ENCODE measurements at regions not wholly inside any gene's neighbourhood (a gene's known extent, or its start where the extent isn't known, plus 50 kb on each side); places are given as distances from the start of the nearest gene placed in this dataset.

DNA sequence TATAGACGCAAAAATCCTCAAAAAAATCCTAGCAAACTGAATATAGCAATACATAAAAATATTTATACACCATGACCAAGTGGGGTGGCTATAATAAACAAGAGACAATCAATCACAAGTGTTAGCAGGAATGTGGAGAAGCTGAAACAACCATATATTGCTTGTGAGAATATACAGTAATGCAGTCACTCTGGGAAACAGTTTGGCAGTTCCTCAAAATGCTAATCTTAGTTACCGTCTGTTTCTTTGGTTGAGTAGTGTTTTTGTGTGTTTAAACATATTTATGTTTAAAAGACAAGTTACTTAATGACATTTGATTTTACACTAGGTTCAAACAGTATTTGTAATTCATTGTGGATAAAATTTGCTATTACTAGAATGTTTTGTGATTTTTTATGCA is 792.0 kb downstream of the LTN1 start (continued):
- TF ChIP-seq, protein P1, sequence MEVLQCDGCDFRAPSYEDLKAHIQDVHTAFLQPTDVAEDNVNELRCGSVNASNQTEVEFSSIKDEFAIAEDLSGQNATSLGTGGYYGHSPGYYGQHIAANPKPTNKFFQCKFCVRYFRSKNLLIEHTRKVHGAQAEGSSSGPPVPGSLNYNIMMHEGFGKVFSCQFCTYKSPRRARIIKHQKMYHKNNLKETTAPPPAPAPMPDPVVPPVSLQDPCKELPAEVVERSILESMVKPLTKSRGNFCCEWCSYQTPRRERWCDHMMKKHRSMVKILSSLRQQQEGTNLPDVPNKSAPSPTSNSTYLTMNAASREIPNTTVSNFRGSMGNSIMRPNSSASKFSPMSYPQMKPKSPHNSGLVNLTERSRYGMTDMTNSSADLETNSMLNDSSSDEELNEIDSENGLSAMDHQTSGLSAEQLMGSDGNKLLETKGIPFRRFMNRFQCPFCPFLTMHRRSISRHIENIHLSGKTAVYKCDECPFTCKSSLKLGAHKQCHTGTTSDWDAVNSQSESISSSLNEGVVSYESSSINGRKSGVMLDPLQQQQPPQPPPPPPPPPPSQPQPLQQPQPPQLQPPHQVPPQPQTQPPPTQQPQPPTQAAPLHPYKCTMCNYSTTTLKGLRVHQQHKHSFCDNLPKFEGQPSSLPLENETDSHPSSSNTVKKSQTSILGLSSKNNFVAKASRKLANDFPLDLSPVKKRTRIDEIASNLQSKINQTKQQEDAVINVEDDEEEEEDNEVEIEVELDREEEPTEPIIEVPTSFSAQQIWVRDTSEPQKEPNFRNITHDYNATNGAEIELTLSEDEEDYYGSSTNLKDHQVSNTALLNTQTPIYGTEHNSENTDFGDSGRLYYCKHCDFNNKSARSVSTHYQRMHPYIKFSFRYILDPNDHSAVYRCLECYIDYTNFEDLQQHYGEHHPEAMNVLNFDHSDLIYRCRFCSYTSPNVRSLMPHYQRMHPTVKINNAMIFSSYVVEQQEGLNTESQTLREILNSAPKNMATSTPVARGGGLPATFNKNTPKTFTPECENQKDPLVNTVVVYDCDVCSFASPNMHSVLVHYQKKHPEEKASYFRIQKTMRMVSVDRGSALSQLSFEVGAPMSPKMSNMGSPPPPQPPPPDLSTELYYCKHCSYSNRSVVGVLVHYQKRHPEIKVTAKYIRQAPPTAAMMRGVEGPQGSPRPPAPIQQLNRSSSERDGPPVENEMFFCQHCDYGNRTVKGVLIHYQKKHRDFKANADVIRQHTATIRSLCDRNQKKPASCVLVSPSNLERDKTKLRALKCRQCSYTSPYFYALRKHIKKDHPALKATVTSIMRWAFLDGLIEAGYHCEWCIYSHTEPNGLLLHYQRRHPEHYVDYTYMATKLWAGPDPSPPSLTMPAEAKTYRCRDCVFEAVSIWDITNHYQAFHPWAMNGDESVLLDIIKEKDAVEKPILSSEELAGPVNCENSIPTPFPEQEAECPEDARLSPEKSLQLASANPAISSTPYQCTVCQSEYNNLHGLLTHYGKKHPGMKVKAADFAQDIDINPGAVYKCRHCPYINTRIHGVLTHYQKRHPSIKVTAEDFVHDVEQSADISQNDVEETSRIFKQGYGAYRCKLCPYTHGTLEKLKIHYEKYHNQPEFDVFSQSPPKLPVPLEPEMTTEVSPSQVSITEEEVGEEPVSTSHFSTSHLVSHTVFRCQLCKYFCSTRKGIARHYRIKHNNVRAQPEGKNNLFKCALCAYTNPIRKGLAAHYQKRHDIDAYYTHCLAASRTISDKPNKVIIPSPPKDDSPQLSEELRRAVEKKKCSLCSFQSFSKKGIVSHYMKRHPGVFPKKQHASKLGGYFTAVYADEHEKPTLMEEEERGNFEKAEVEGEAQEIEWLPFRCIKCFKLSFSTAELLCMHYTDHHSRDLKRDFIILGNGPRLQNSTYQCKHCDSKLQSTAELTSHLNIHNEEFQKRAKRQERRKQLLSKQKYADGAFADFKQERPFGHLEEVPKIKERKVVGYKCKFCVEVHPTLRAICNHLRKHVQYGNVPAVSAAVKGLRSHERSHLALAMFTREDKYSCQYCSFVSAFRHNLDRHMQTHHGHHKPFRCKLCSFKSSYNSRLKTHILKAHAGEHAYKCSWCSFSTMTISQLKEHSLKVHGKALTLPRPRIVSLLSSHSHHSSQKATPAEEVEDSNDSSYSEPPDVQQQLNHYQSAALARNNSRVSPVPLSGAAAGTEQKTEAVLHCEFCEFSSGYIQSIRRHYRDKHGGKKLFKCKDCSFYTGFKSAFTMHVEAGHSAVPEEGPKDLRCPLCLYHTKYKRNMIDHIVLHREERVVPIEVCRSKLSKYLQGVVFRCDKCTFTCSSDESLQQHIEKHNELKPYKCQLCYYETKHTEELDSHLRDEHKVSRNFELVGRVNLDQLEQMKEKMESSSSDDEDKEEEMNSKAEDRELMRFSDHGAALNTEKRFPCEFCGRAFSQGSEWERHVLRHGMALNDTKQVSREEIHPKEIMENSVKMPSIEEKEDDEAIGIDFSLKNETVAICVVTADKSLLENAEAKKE (CRISPR knock-in tag; IDR thresholded peaks at IDR 0.05): no peak
- TF ChIP-seq, protein P2, sequence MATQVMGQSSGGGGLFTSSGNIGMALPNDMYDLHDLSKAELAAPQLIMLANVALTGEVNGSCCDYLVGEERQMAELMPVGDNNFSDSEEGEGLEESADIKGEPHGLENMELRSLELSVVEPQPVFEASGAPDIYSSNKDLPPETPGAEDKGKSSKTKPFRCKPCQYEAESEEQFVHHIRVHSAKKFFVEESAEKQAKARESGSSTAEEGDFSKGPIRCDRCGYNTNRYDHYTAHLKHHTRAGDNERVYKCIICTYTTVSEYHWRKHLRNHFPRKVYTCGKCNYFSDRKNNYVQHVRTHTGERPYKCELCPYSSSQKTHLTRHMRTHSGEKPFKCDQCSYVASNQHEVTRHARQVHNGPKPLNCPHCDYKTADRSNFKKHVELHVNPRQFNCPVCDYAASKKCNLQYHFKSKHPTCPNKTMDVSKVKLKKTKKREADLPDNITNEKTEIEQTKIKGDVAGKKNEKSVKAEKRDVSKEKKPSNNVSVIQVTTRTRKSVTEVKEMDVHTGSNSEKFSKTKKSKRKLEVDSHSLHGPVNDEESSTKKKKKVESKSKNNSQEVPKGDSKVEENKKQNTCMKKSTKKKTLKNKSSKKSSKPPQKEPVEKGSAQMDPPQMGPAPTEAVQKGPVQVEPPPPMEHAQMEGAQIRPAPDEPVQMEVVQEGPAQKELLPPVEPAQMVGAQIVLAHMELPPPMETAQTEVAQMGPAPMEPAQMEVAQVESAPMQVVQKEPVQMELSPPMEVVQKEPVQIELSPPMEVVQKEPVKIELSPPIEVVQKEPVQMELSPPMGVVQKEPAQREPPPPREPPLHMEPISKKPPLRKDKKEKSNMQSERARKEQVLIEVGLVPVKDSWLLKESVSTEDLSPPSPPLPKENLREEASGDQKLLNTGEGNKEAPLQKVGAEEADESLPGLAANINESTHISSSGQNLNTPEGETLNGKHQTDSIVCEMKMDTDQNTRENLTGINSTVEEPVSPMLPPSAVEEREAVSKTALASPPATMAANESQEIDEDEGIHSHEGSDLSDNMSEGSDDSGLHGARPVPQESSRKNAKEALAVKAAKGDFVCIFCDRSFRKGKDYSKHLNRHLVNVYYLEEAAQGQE (IDR thresholded peaks at IDR 0.05; ENCODE audit: unreplicated experiment): no peak
- TF ChIP-seq POLR2AphosphoS5 (IDR thresholded peaks at IDR 0.05; ENCODE audit: low read depth) (no peak), ZNF114 (CRISPR knock-in tag; IDR thresholded peaks at IDR 0.05) (no peak)

DNA sequence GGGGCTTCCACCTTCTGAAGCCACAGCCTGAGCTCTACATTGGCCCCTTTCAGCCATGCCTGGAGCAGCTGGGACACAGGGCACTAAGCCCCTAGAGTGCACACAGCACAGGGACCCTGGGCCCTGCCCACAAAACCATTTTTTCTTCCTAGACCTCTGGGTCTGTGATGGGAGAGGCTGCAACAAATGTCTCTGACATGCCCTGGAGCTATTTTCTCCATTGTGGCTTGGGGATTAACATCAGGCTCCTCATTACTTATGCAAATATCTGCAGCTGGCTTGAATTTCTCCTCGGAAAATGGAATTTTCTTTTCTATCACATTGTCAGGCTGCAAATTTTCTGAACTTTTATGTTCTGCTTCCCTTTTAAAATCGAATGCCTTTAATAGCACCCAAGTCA is 795.7 kb downstream of the LTN1 start:
- H3K4me3 ChIP-seq: no peak overlapping the region
- no peaks in the 10 kb centered on the region for H3K79me2 ChIP-seq (replicated peaks; ENCODE audit: insufficient read depth)
- H2AFZ ChIP-seq: no peak overlapping the region
- no peak overlapping the region for H3K27ac ChIP-seq (ENCODE audit: low read depth)
- no peaks in the 10 kb centered on the region for H3K4me1 Mint-ChIP-seq
- H3K4me1 ChIP-seq (ENCODE audit: insufficient read depth): no peaks in the 10 kb centered on the region
- no peak for DNase-seq (ENCODE audit: low spot score)
- H3K27ac Mint-ChIP-seq: no peak overlapping the region
- no peaks in the 10 kb centered on the region; the same call in 1 of the 2 replicates for H3K9me2 ChIP-seq (ENCODE audit: insufficient read depth)
- no peak overlapping the region for H3K4me2 ChIP-seq
- H3K27me3 Mint-ChIP-seq (ENCODE audit: insufficient read depth, low read depth, poor library complexity): peaks cover 2% of the 10 kb centered on the region
- H3K9me3 Mint-ChIP-seq: peaks cover 33% of the 10 kb centered on the region
- no peaks in the 10 kb centered on the region for H3F3A ChIP-seq (replicated peaks; ENCODE audit: low read depth)
- H4K20me1 ChIP-seq (replicated peaks; ENCODE audit: insufficient read depth): no peaks in the 10 kb centered on the region
- H3K36me3 Mint-ChIP-seq (ENCODE audit: low read depth): peaks cover 19% of the 10 kb centered on the region
- no peaks in the 10 kb centered on the region for H3K27me3 ChIP-seq (ENCODE audit: insufficient read depth)
- no peaks in the 10 kb centered on the region; the same call in 1 of the 2 replicates for H3K36me3 ChIP-seq (ENCODE audit: insufficient read depth)
- ATAC-seq: no peak
- H3K4me3 Mint-ChIP-seq: no peak overlapping the region
- TF ChIP-seq, protein P3, sequence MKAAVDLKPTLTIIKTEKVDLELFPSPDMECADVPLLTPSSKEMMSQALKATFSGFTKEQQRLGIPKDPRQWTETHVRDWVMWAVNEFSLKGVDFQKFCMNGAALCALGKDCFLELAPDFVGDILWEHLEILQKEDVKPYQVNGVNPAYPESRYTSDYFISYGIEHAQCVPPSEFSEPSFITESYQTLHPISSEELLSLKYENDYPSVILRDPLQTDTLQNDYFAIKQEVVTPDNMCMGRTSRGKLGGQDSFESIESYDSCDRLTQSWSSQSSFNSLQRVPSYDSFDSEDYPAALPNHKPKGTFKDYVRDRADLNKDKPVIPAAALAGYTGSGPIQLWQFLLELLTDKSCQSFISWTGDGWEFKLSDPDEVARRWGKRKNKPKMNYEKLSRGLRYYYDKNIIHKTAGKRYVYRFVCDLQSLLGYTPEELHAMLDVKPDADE (IDR thresholded peaks at IDR 0.05): no peak
- no peak for TF ChIP-seq STAT1 (IDR thresholded peaks at IDR 0.05; ENCODE audit: unreplicated experiment)
- no peak for TF ChIP-seq ZNF331 (CRISPR knock-in tag; IDR thresholded peaks at IDR 0.05; ENCODE audit: low read depth)
- TF ChIP-seq ZNF114 (CRISPR knock-in tag; IDR thresholded peaks at IDR 0.05): no peak
- no peak for TF ChIP-seq NANOG (IDR thresholded peaks at IDR 0.05; ENCODE audit: borderline replicate concordance)
- TF ChIP-seq, protein P4, sequence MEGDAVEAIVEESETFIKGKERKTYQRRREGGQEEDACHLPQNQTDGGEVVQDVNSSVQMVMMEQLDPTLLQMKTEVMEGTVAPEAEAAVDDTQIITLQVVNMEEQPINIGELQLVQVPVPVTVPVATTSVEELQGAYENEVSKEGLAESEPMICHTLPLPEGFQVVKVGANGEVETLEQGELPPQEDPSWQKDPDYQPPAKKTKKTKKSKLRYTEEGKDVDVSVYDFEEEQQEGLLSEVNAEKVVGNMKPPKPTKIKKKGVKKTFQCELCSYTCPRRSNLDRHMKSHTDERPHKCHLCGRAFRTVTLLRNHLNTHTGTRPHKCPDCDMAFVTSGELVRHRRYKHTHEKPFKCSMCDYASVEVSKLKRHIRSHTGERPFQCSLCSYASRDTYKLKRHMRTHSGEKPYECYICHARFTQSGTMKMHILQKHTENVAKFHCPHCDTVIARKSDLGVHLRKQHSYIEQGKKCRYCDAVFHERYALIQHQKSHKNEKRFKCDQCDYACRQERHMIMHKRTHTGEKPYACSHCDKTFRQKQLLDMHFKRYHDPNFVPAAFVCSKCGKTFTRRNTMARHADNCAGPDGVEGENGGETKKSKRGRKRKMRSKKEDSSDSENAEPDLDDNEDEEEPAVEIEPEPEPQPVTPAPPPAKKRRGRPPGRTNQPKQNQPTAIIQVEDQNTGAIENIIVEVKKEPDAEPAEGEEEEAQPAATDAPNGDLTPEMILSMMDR (conservative IDR thresholded peaks at IDR 0.05; ENCODE audit: low read depth in 2 of 2): no peak
- TF ChIP-seq CREB1 (CRISPR knock-in tag; IDR thresholded peaks at IDR 0.05; ENCODE audit: low read depth): no peak
- no peak for TF ChIP-seq JUNB (IDR thresholded peaks at IDR 0.05; ENCODE audit: unreplicated experiment)
- no peak for TF ChIP-seq POLR2AphosphoS5 (IDR thresholded peaks at IDR 0.05; ENCODE audit: low read depth)

Measured in GM23338 (cell line).